ENCODE measurements at regions not wholly inside any gene's neighbourhood (a gene's known extent, or its start where the extent isn't known, plus 50 kb on each side); places are given as distances from the start of the nearest gene placed in this dataset.
A peak's percentile ranks its signal among the peaks of the same experiment; 100 is the strongest.

DNA sequence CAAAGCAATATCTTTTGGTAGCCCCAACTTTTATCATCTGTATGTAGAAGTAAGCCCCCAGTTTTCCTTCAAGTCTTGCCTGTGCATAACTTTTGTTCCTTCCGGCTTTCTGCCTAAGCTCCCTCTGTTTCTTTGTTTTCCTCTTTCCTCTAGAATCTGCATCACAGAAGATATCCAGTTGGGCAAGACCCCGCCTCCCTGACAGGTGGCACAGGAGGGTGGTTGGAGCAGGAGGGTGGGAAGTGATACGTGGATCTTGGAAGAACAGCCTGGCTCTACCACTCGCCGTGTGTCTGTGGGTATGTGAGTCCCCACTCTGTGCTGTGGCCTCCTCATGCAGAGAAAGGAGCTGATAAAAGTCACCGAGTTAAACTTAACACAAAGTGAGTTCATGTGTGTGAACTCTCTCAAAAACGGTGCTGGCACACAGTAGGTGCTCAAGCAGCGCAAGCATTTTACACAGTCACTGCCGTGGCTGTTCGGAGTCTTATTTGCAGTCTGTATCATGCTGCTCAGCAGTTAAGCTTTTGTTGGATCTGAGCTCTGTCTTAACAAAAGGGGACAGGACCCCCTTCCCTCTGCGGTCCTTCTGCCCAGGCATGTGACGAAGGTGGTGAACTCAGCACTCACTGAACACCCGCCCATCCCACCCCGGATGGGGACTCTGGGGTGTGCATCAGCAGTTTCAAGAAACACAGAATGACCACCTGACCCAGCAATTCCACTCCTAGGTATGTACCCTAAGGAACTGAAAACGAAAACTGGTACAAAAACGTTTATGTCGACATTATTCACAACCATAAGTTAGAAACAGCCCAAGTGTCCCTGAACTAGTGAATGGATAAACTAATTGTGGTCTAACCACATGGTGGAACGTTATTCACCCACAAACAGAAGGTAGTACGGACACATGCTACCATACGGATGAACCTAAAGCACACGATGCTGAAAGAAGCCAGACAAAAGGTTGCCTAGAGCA is 249.1 kb downstream of the CTTN start:
- DNase-seq (ENCODE audit: low read depth) = no peak
- no peak for TF ChIP-seq EZH2 (IDR thresholded peaks at IDR 0.05; ENCODE audit: insufficient read depth, low read length)
- no peak overlapping the region for H3K4me3 Mint-ChIP-seq (ENCODE audit: unreplicated experiment)
- peaks cover 5% of the 10 kb centered on the region for H3K9me3 Mint-ChIP-seq (ENCODE audit: unreplicated experiment)
- Histone ChIP-seq H3K4me2 (ENCODE audit: low read length) (no peak overlapping the region), H3K27ac (ENCODE audit: low read depth, low read length) (no peak overlapping the region), H3K9ac (ENCODE audit: low read length) (no peak overlapping the region), H3K27me3 (ENCODE audit: insufficient read depth, low read length) (no peaks in the 10 kb centered on the region), H3K4me3 (ENCODE audit: insufficient read depth, low read depth, low read length) (no peak overlapping the region), H3K36me3 (ENCODE audit: insufficient read depth, low read length) (no peaks in the 10 kb centered on the region), H4K20me1 (ENCODE audit: insufficient read depth, low read length) (no peaks in the 10 kb centered on the region), H3K4me1 (ENCODE audit: insufficient read depth, low read length) (no peaks in the 10 kb centered on the region), H3K9me3 (ENCODE audit: insufficient read depth, low read depth, low read length) (no peaks in the 10 kb centered on the region), H2AFZ (ENCODE audit: low read depth, low read length) (no peak overlapping the region), H3K79me2 (ENCODE audit: insufficient read depth, low read length) (no peaks in the 10 kb centered on the region)
- no peak for FAIRE-seq
- peaks cover 3% of the 10 kb centered on the region for H3K36me3 Mint-ChIP-seq (ENCODE audit: low read depth, unreplicated experiment)
- no peak overlapping the region for H3K27ac Mint-ChIP-seq (ENCODE audit: unreplicated experiment)
- H3K4me1 Mint-ChIP-seq (ENCODE audit: low read depth, unreplicated experiment) = peaks cover 7% of the 10 kb centered on the region
- peaks cover 57% of the 10 kb centered on the region for H3K27me3 Mint-ChIP-seq (ENCODE audit: low read depth, unreplicated experiment)

DNA sequence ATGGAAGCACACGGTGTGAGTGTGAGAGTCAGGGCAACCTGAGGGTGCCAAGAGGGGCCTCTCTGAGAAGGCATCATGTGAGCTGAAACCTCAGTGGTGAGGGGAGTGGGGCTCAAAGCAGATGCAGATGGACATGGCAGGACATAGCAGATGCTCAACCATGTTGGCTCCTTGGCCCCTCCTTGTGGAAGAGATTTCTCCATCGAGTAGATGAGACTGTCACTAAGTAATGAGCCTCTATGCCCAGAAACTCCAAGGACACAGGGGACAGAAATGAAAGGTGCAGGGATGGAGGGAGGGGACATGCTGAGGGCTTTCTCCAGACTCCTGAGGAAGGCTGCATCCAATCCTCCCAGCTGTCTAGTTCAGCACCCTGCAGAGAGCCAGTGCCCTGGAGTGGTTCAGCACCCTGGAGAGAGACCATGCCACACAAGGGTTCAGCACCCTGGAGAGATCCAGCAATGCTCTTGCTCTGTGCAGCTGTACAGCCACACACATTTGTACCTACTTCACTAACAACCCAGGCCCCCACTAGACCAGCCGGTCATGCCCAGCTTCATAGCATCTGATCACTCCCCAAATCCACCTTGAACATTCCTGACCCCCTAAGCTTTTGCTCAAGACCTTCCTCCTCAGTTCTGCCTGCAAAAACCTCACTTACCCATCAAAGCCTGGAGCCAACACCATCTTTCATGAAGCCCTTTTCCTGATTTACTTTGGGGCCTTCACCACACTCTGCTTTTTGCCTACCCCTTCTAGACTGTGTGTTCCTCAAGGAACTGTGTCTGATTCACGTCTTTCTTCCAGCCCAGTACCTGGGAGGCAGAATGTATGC is 252.0 kb downstream of the CTTN start:
- Mint-ChIP-seq H3K27ac (ENCODE audit: unreplicated experiment) (no peak overlapping the region), H3K9me3 (ENCODE audit: unreplicated experiment) (peaks cover 5% of the 10 kb centered on the region), H3K27me3 (ENCODE audit: low read depth, unreplicated experiment) (peaks cover 61% of the 10 kb centered on the region), H3K4me1 (ENCODE audit: low read depth, unreplicated experiment) (no peaks in the 10 kb centered on the region), H3K4me3 (ENCODE audit: unreplicated experiment) (no peak overlapping the region), H3K36me3 (ENCODE audit: low read depth, unreplicated experiment) (no peaks in the 10 kb centered on the region)
- Histone ChIP-seq H4K20me1 (ENCODE audit: insufficient read depth, low read length) (no peaks in the 10 kb centered on the region), H3K27me3 (ENCODE audit: insufficient read depth, low read length) (no peaks in the 10 kb centered on the region), H3K27ac (ENCODE audit: low read depth, low read length) (no peak overlapping the region), H3K9ac (ENCODE audit: low read length) (no peak overlapping the region), H3K9me3 (ENCODE audit: insufficient read depth, low read depth, low read length) (no peaks in the 10 kb centered on the region), H2AFZ (ENCODE audit: low read depth, low read length) (no peak overlapping the region), H3K4me3 (ENCODE audit: insufficient read depth, low read depth, low read length) (no peak overlapping the region), H3K36me3 (ENCODE audit: insufficient read depth, low read length) (no peaks in the 10 kb centered on the region), H3K4me2 (ENCODE audit: low read length) (no peak overlapping the region), H3K4me1 (ENCODE audit: insufficient read depth, low read length) (no peaks in the 10 kb centered on the region), H3K79me2 (ENCODE audit: insufficient read depth, low read length) (no peaks in the 10 kb centered on the region)
- FAIRE-seq = no peak
- TF ChIP-seq, protein P1, sequence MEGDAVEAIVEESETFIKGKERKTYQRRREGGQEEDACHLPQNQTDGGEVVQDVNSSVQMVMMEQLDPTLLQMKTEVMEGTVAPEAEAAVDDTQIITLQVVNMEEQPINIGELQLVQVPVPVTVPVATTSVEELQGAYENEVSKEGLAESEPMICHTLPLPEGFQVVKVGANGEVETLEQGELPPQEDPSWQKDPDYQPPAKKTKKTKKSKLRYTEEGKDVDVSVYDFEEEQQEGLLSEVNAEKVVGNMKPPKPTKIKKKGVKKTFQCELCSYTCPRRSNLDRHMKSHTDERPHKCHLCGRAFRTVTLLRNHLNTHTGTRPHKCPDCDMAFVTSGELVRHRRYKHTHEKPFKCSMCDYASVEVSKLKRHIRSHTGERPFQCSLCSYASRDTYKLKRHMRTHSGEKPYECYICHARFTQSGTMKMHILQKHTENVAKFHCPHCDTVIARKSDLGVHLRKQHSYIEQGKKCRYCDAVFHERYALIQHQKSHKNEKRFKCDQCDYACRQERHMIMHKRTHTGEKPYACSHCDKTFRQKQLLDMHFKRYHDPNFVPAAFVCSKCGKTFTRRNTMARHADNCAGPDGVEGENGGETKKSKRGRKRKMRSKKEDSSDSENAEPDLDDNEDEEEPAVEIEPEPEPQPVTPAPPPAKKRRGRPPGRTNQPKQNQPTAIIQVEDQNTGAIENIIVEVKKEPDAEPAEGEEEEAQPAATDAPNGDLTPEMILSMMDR (IDR thresholded peaks at IDR 0.05; ENCODE audit: insufficient read depth, low read depth, low read length) = no peak
- no peak for TF ChIP-seq EZH2 (IDR thresholded peaks at IDR 0.05; ENCODE audit: insufficient read depth, low read length)
- peak; percentile 56 for DNase-seq (ENCODE audit: low read depth)

DNA sequence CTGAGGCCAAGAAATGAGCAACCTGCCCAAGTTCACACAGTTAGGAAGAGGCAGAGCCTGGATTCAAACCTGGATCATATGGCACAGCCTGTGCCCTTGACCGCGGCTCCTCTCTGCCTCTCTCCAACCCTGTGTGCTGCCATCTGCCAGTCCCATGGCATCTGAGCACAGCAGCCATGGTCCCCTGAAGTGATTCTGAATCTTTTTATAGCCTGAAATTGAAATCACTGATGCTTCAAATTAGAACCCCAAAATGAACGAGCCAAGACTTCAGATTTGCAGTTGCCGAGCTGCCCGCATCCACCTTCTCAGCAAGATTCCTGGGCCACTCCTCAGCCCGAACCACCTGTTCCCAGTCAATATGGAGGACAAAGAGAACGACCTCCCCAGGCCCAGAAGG is 252.7 kb downstream of the CTTN start:
- H3K4me2 ChIP-seq (ENCODE audit: low read length) = no peak overlapping the region
- H4K20me1 ChIP-seq (ENCODE audit: insufficient read depth, low read length) = no peaks in the 10 kb centered on the region
- Mint-ChIP-seq H3K36me3 (ENCODE audit: low read depth, unreplicated experiment) (no peaks in the 10 kb centered on the region), H3K9me3 (ENCODE audit: unreplicated experiment) (peaks cover 5% of the 10 kb centered on the region), H3K27ac (ENCODE audit: unreplicated experiment) (no peak overlapping the region), H3K4me3 (ENCODE audit: unreplicated experiment) (no peak overlapping the region), H3K4me1 (ENCODE audit: low read depth, unreplicated experiment) (no peaks in the 10 kb centered on the region), H3K27me3 (ENCODE audit: low read depth, unreplicated experiment) (peaks cover 65% of the 10 kb centered on the region)
- no peak for DNase-seq (ENCODE audit: low read depth)
- H3K9me3 ChIP-seq (ENCODE audit: insufficient read depth, low read depth, low read length) = no peaks in the 10 kb centered on the region
- no peaks in the 10 kb centered on the region for H3K79me2 ChIP-seq (ENCODE audit: insufficient read depth, low read length)
- H2AFZ ChIP-seq (ENCODE audit: low read depth, low read length) = no peak overlapping the region
- H3K4me3 ChIP-seq (ENCODE audit: insufficient read depth, low read depth, low read length) = no peak overlapping the region
- FAIRE-seq = no peak
- H3K36me3 ChIP-seq (ENCODE audit: insufficient read depth, low read length) = no peaks in the 10 kb centered on the region
- H3K9ac ChIP-seq (ENCODE audit: low read length) = no peak overlapping the region
- no peaks in the 10 kb centered on the region for H3K4me1 ChIP-seq (ENCODE audit: insufficient read depth, low read length)
- no peak overlapping the region for H3K27ac ChIP-seq (ENCODE audit: low read depth, low read length)
- no peaks in the 10 kb centered on the region for H3K27me3 ChIP-seq (ENCODE audit: insufficient read depth, low read length)
- no peak for TF ChIP-seq EZH2 (IDR thresholded peaks at IDR 0.05; ENCODE audit: insufficient read depth, low read length)
- TF ChIP-seq, protein P1 (IDR thresholded peaks at IDR 0.05; ENCODE audit: insufficient read depth, low read depth, low read length) = no peak
